ENCODE measurements at regions not wholly inside any gene's neighbourhood (a gene's known extent, or its start where the extent isn't known, plus 50 kb on each side); places are given as distances from the start of the nearest gene placed in this dataset.

GRCh38 chr12:61860451-61860850, 399.8 kb upstream of the USP15 start:
- in situ Hi-C loops (cut with MboI) (no loop called here), intact Hi-C loops (cut with micrococcal nuclease) (no loop called here)
- H3K9me1 ChIP-seq (ENCODE audit: control insufficient read depth, insufficient read depth, low read length): no peaks in the 10 kb centered on the region
- H3K27ac ChIP-seq (ENCODE audit: extremely low read depth, low read depth, low read length): no peak overlapping the region
- H3K4me2 ChIP-seq (ENCODE audit: insufficient read depth, low read length): no peak overlapping the region
- POLR2A ChIA-PET: no interaction called here
- H3K27me3 ChIP-seq (ENCODE audit: control insufficient read depth in 2 of 2, insufficient read depth in 2 of 2, low read length in 2 of 2): no peaks in the 10 kb centered on the region
- H3K9ac ChIP-seq (ENCODE audit: insufficient read depth in 1 of 2, low read depth in 2 of 2, low read length in 2 of 2): no peak overlapping the region
- H3K9me3 ChIP-seq (replicated peaks; ENCODE audit: control insufficient read depth, insufficient read depth, low read depth, low read length): 0 out of 2 replicates have a peak, but pooled peaks cover 2% of the 10 kb centered on the region
- no peak overlapping the region for H2AFZ ChIP-seq (ENCODE audit: low read depth, low read length)
- no peaks in the 10 kb centered on the region for H3K4me1 ChIP-seq (replicated peaks in 1 of 2; ENCODE audit: control insufficient read depth in 2 of 2, insufficient read depth in 2 of 2, low read length in 2 of 2)
- FAIRE-seq (no peak), ATAC-seq (no peak), DNase-seq (ENCODE audit: extremely low read depth in 1 of 4, low spot score in 3 of 4) (no peak)
- H3K4me3 ChIP-seq: no peak overlapping the region
- no peaks in the 10 kb centered on the region for H3K79me2 ChIP-seq (ENCODE audit: control insufficient read depth, insufficient read depth, low read length)
- no TSS peak for BruUV-seq (replicated peaks)
- H4K20me1 ChIP-seq (replicated peaks; ENCODE audit: control insufficient read depth, insufficient read depth, low read length): no peaks in the 10 kb centered on the region
- CTCF ChIA-PET (ENCODE audit: low intra/inter-chr PET ratio): no interaction called here
- no peak for TF ChIP-seq RCOR1 (IDR thresholded peaks at IDR 0.05; ENCODE audit: borderline replicate concordance in 1 of 2, low read depth in 2 of 2, low read length in 2 of 2)
- TF ChIP-seq GATAD2A (IDR thresholded peaks at IDR 0.05): no peak
- TF ChIP-seq SAP30 (IDR thresholded peaks at IDR 0.05; ENCODE audit: borderline replicate concordance, insufficient read depth, low read depth, low read length, poor library complexity, severe bottlenecking): no peak
- no peak for TF ChIP-seq XRCC5 (IDR thresholded peaks at IDR 0.05; ENCODE audit: low read depth, low read length)
- no peak for TF ChIP-seq MBD1 (CRISPR knock-in tag; IDR thresholded peaks at IDR 0.05)
- no peaks in the 10 kb centered on the region for H3K36me3 ChIP-seq (ENCODE audit: control insufficient read depth, insufficient read depth, low read length)

DNA sequence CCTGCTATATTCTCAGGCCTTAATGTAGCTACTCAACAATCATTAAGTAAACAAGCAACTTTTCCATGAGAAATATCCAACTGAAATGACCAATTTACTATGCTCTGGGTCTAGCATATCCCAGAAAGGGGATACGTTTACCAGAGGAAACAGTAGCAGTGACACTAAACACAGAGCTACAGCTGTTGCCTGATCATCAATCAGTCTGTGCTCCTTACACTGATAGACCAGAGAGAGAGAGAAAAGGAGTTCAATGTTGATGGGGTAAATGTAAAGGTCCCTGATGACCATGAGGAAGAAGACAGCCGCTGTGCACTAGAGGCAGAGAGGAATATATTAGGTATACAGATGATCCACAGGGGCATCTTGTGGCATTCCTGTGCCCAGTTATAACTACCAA, 397.2 kb upstream of the USP15 start:
- CTCF ChIA-PET (ENCODE audit: low intra/inter-chr PET ratio): no interaction called here

More for the DNA sequence above, 397.2 kb upstream of the USP15 start:
- no peak for FAIRE-seq
- Histone ChIP-seq H3K9me1 (ENCODE audit: control insufficient read depth, insufficient read depth, low read length) (no peaks in the 10 kb centered on the region), H3K9me3 (replicated peaks; ENCODE audit: control insufficient read depth, insufficient read depth, low read depth, low read length) (0 out of 2 replicates have a peak, but pooled peaks cover 2% of the 10 kb centered on the region), H3K79me2 (ENCODE audit: control insufficient read depth, insufficient read depth, low read length) (no peaks in the 10 kb centered on the region), H3K27ac (ENCODE audit: extremely low read depth, low read depth, low read length) (no peak overlapping the region), H3K27me3 (ENCODE audit: control insufficient read depth in 2 of 2, insufficient read depth in 2 of 2, low read length in 2 of 2) (no peaks in the 10 kb centered on the region), H2AFZ (ENCODE audit: low read depth, low read length) (no peak overlapping the region), H4K20me1 (replicated peaks; ENCODE audit: control insufficient read depth, insufficient read depth, low read length) (no peaks in the 10 kb centered on the region), H3K4me3 (no peak overlapping the region), H3K4me2 (ENCODE audit: insufficient read depth, low read length) (no peak overlapping the region), H3K36me3 (ENCODE audit: control insufficient read depth, insufficient read depth, low read length) (no peaks in the 10 kb centered on the region), H3K9ac (ENCODE audit: insufficient read depth in 1 of 2, low read depth in 2 of 2, low read length in 2 of 2) (no peak overlapping the region), H3K4me1 (replicated peaks in 1 of 2; ENCODE audit: control insufficient read depth in 2 of 2, insufficient read depth in 2 of 2, low read length in 2 of 2) (no peaks in the 10 kb centered on the region)
- WGBS (ENCODE audit: insufficient coverage, low coverage, missing lambda C conversion rate): 0% methylated on average over 2 of the region's 2 CpGs
- intact Hi-C loops (cut with micrococcal nuclease) (no loop called here), in situ Hi-C loops (cut with MboI) (no loop called here)
- TF ChIP-seq MTA3 (IDR thresholded peaks at IDR 0.05; ENCODE audit: borderline replicate concordance) (no peak), AFF4 (CRISPR knock-in tag; IDR thresholded peaks at IDR 0.05) (no peak)
- no TSS peak for BruUV-seq (replicated peaks)
- DNase-seq (ENCODE audit: extremely low read depth in 1 of 4, low spot score in 3 of 4): no peak
- POLR2A ChIA-PET: no interaction called here
- ATAC-seq: no peak

Measured in K562 (cell line).